ENCODE measurements at regions not wholly inside any gene's neighbourhood (a gene's known extent, or its start where the extent isn't known, plus 50 kb on each side); places are given as distances from the start of the nearest gene placed in this dataset.

DNA sequence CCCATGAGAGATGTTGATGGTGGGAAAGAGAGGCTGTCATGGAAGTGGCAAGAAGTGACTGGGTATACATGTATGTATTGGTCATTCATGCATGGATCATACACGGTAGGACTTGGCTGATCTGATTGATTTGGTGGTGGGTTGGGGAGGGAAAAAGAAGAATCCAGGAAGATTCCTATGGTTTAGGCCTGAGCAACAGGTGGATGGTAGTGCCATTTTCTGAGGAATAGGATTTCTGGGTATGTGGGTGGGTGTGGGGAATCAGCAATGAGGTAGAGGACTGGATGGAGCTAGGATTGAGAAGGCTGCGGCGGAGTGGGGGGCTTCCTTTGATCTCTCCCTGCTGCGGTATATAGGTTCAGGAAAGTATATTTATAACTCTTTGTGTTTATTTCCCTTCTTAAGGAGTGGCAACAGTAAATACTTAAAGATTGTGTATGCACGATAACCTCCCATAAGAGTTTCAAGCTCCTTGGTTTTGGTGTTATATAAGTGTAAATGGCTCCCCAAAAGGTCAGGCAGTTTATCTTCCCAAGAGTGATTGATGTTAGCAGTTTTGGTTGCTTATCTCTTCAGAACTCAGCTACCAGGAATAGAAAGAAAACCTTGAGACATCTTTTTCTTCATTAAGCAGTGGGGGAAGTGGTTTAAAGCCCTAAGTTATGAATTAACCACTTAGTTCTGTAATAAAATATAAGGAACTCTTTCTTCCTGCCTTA is 100.1 kb downstream of the LSMEM1 start:
- H3K27me3 ChIP-seq (ENCODE audit: control insufficient read depth, insufficient read depth, low read length) = peaks cover 9% of the 10 kb centered on the region
- no TSS peak for BruUV-seq (replicated peaks)
- in situ Hi-C loops (cut with HindIII; ENCODE audit: low pct_unique_long_range_greater_than_20kb, low sequenced_read_pairs) = no loop called here
- ATAC-seq (no peak), DNase-seq (ENCODE audit: low read depth, low spot score) (no peak)
- H3K36me3 ChIP-seq (ENCODE audit: control insufficient read depth, insufficient read depth, low read length) = no peaks in the 10 kb centered on the region
- TF ChIP-seq REST (IDR thresholded peaks at IDR 0.05; ENCODE audit: insufficient read depth in 1 of 2, low read depth in 2 of 2, low read length in 1 of 2) = no peak
- TF ChIP-seq POLR2AphosphoS5 (IDR thresholded peaks at IDR 0.05; ENCODE audit: low read depth, low read length) = no peak
- TF ChIP-seq SIN3A (IDR thresholded peaks at IDR 0.05; ENCODE audit: borderline replicate concordance, insufficient read depth, low read depth, low read length) = no peak
- TF ChIP-seq CTCF (IDR thresholded peaks at IDR 0.05) = no peak
- TF ChIP-seq TCF7L2 (IDR thresholded peaks at IDR 0.05; ENCODE audit: low read depth, low read length) = no peak
- no peak overlapping the region for H3K4me3 ChIP-seq (ENCODE audit: low read depth in 2 of 2, low read length in 2 of 2)
- H3K4me1 ChIP-seq (ENCODE audit: control insufficient read depth, insufficient read depth, low read length) = no peaks in the 10 kb centered on the region
- intact Hi-C loops (cut with micrococcal nuclease; ENCODE audit: unreplicated experiment) = no loop called here
- CTCF ChIA-PET = no interaction called here
- POLR2A ChIA-PET = no interaction called here
- no peaks in the 10 kb centered on the region for H3K9me3 ChIP-seq (ENCODE audit: control insufficient read depth, insufficient read depth, low read depth, low read length)
- no peak overlapping the region for H3K27ac ChIP-seq (ENCODE audit: low read length)

DNA sequence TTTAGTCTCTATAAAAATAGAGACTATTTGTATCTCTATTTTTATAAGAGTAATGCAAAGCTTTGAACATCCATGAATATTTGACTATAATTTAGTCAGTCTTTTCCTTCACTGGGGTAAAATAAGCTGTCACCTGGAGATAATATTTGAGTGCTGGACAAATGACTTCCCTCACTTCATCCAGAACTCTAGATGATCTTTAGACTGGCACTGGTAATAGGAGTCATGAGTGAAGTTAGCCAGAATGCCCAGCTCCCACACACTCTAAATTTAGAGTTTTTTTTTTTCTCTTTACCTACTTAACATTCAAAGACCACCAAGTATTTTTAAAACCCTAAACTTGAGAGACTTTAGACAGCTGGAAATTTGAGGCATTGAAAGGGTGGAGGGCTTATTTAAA is 100.7 kb downstream of the LSMEM1 start:
- H3K4me1 ChIP-seq (ENCODE audit: control insufficient read depth, insufficient read depth, low read length) = no peaks in the 10 kb centered on the region
- no peak overlapping the region for H3K27ac ChIP-seq (ENCODE audit: low read length)
- intact Hi-C loops (cut with micrococcal nuclease; ENCODE audit: unreplicated experiment) (no loop called here), in situ Hi-C loops (cut with HindIII; ENCODE audit: low pct_unique_long_range_greater_than_20kb, low sequenced_read_pairs) (no loop called here)
- H3K36me3 ChIP-seq (ENCODE audit: control insufficient read depth, insufficient read depth, low read length) = no peaks in the 10 kb centered on the region
- POLR2A ChIA-PET = no interaction called here
- TF ChIP-seq TCF7L2 (IDR thresholded peaks at IDR 0.05; ENCODE audit: low read depth, low read length) (no peak), POLR2AphosphoS5 (IDR thresholded peaks at IDR 0.05; ENCODE audit: low read depth, low read length) (no peak), CTCF (IDR thresholded peaks at IDR 0.05) (no peak), SIN3A (IDR thresholded peaks at IDR 0.05; ENCODE audit: borderline replicate concordance, insufficient read depth, low read depth, low read length) (no peak), REST (IDR thresholded peaks at IDR 0.05; ENCODE audit: insufficient read depth in 1 of 2, low read depth in 2 of 2, low read length in 1 of 2) (no peak)
- no peak overlapping the region for H3K4me3 ChIP-seq (ENCODE audit: low read depth in 2 of 2, low read length in 2 of 2)
- peaks cover 9% of the 10 kb centered on the region for H3K27me3 ChIP-seq (ENCODE audit: control insufficient read depth, insufficient read depth, low read length)
- no peak for DNase-seq (ENCODE audit: low read depth, low spot score)
- CTCF ChIA-PET = no interaction called here
- H3K9me3 ChIP-seq (ENCODE audit: control insufficient read depth, insufficient read depth, low read depth, low read length) = no peaks in the 10 kb centered on the region
- ATAC-seq = no peak
- no TSS peak for BruUV-seq (replicated peaks)

Measured in Panc1 (cell line).